CD8-positive, alpha-beta memory T cell (primary cell): ENCODE measurements at regions not wholly inside any gene's neighbourhood (a gene's known extent, or its start where the extent isn't known, plus 50 kb on each side); places are given as distances from the start of the nearest gene placed in this dataset.

Source experiments
- CTCF ChIA-PET: fragments of 350-600 bp; sonication (Branson Sonifier 250); formaldehyde crosslinking; loops from one replicate; lab custom pipeline; 2021; ENCODE audit warnings: antibody characterized with exemption; lab: Charles Lee
- POLR2A ChIA-PET: fragments of 350-600 bp; sonication (Branson Sonifier 250); formaldehyde crosslinking; loops from one replicate; lab custom pipeline; 2021; ENCODE audit warnings: antibody characterized with exemption; lab: Charles Lee
- DNase-seq, 5 donors: peaks; one replicate each; pipeline versions ENCODE4 v3.0.0 to v3.0.0-alpha.2; 2020 to 2022; ENCODE audit warnings: mixed read lengths in 1 of 5
- H3K27ac ChIP-seq: one replicate; pipeline ENCODE4 v1.7.0; 2013; ENCODE audit warnings: low read depth, mild to moderate bottlenecking, low read length, moderate library complexity
- H3K27me3 ChIP-seq: 2 replicates; pipeline ENCODE4 v1.7.0; 2013; ENCODE audit warnings: low read length, mild to moderate bottlenecking; ENCODE audit not compliant: insufficient read depth, poor library complexity, severe bottlenecking
- H3K36me3 ChIP-seq: 2 replicates; pipeline ENCODE4 v1.7.0; 2013; ENCODE audit warnings: mild to moderate bottlenecking, low read length, moderate library complexity; ENCODE audit not compliant: insufficient read depth
- H3K4me1 ChIP-seq: 2 replicates; pipeline ENCODE4 v1.7.0; 2013; ENCODE audit warnings: mild to moderate bottlenecking, low read length, moderate library complexity; ENCODE audit not compliant: insufficient read depth
- H3K4me3 ChIP-seq: 2 replicates; pipeline ENCODE4 v1.7.0; 2013; ENCODE audit warnings: mild to moderate bottlenecking, low read length
- H3K9me3 ChIP-seq: 2 replicates; pipeline ENCODE4 v1.7.0; 2013; ENCODE audit warnings: mild to moderate bottlenecking, low read length
- H3K27ac Mint-ChIP-seq, 8 donors: one replicate each; pipeline ENCODE4 v1.8.0; 2020 to 2021; ENCODE audit warnings: mixed read lengths in 8 of 8, mild to moderate bottlenecking in 6 of 8, inconsistent platforms in 3 of 8, moderate library complexity in 3 of 8
- H3K27me3 Mint-ChIP-seq, 2 donors: one replicate each; pipeline ENCODE4 v1.8.0; 2020 to 2021; ENCODE audit warnings: mixed read lengths in 2 of 2, mild to moderate bottlenecking in 1 of 2, moderate library complexity in 1 of 2
- H3K36me3 Mint-ChIP-seq, 3 donors: one replicate each; pipeline ENCODE4 v1.8.0; 2020 to 2021; ENCODE audit warnings: mixed read lengths in 3 of 3, inconsistent platforms in 1 of 3, mild to moderate bottlenecking in 1 of 3
- H3K4me1 Mint-ChIP-seq, 3 donors: one replicate each; pipeline ENCODE4 v1.8.0; 2020 to 2021; ENCODE audit warnings: mixed read lengths in 3 of 3, inconsistent platforms in 1 of 3, mild to moderate bottlenecking in 1 of 3
- H3K4me3 Mint-ChIP-seq, 7 donors: one replicate each; pipeline ENCODE4 v1.8.0; 2020 to 2021; ENCODE audit warnings: mixed read lengths in 7 of 7, mild to moderate bottlenecking in 6 of 7, moderate library complexity in 4 of 7, inconsistent platforms in 2 of 7
- H3K9me3 Mint-ChIP-seq, 5 donors: one replicate each; pipeline ENCODE4 v1.8.0; 2020 to 2022; ENCODE audit warnings: mixed read lengths in 5 of 5, mild to moderate bottlenecking in 3 of 5, moderate library complexity in 2 of 5, inconsistent platforms in 1 of 5

GRCh38 chr2:107582487-107582886 is 244.2 kb upstream of the RGPD4 start:
- no peak overlapping the region for H3K4me3 ChIP-seq
- ChIA-PET CTCF (no interaction called here), POLR2A (no interaction called here)
- DNase-seq = no peak
- H3K27me3 ChIP-seq = no peaks in the 10 kb centered on the region
- no peaks in the 10 kb centered on the region for H3K9me3 ChIP-seq
- H3K27ac ChIP-seq = no peak overlapping the region
- Mint-ChIP-seq H3K4me3 (no peak overlapping the region), H3K36me3 (peaks cover 0 to 1% (median 0%) of the 10 kb centered on the region in 3 donors), H3K4me1 (no peaks in the 10 kb centered on the region), H3K27ac (no peak overlapping the region), H3K9me3 (peaks cover 0 to 14% (median 2%) of the 10 kb centered on the region in 5 donors), H3K27me3 (no peaks in the 10 kb centered on the region)
- no peaks in the 10 kb centered on the region for H3K4me1 ChIP-seq
- H3K36me3 ChIP-seq = no peaks in the 10 kb centered on the region

GRCh38 chr2:107584577-107584976 is 242.1 kb upstream of the RGPD4 start:
- no peaks in the 10 kb centered on the region for H3K27me3 Mint-ChIP-seq
- ChIA-PET POLR2A (no interaction called here), CTCF (no interaction called here)
- no peak overlapping the region for H3K27ac Mint-ChIP-seq
- H3K4me1 Mint-ChIP-seq = no peaks in the 10 kb centered on the region
- no peak overlapping the region for H3K4me3 ChIP-seq
- H3K4me3 Mint-ChIP-seq = no peak overlapping the region
- peaks cover 0 to 9% (median 2%) of the 10 kb centered on the region in 5 donors for H3K9me3 Mint-ChIP-seq
- H3K36me3 ChIP-seq = no peaks in the 10 kb centered on the region
- DNase-seq = no peak
- no peaks in the 10 kb centered on the region for H3K4me1 ChIP-seq
- no peak overlapping the region for H3K27ac ChIP-seq
- H3K27me3 ChIP-seq = no peaks in the 10 kb centered on the region
- no peaks in the 10 kb centered on the region for H3K9me3 ChIP-seq
- H3K36me3 Mint-ChIP-seq = peaks cover 0 to 1% (median 0%) of the 10 kb centered on the region in 3 donors

- DNase-seq = no peak
- Histone ChIP-seq H3K9me3 (no peaks in the 10 kb centered on the region), H3K4me1 (no peaks in the 10 kb centered on the region), H3K4me3 (no peak overlapping the region), H3K27ac (no peak overlapping the region), H3K36me3 (no peaks in the 10 kb centered on the region), H3K27me3 (no peaks in the 10 kb centered on the region)
- H3K4me3 Mint-ChIP-seq = no peak overlapping the region
- ChIA-PET POLR2A (no interaction called here), CTCF (no interaction called here)
- H3K36me3 Mint-ChIP-seq = peaks cover 0 to 1% (median 0%) of the 10 kb centered on the region in 3 donors
- H3K9me3 Mint-ChIP-seq = peaks cover 0 to 8% (median 6%) of the 10 kb centered on the region in 5 donors
- H3K4me1 Mint-ChIP-seq = no peaks in the 10 kb centered on the region
- no peak overlapping the region for H3K27ac Mint-ChIP-seq
- H3K27me3 Mint-ChIP-seq = no peaks in the 10 kb centered on the region
These were observed 240.8 kb upstream of the RGPD4 start for GRCh38 chr2:107585851-107586250.

- Mint-ChIP-seq H3K27ac (no peak overlapping the region), H3K9me3 (peaks cover 0 to 6% (median 4%) of the 10 kb centered on the region in 5 donors), H3K4me3 (no peak overlapping the region), H3K36me3 (no peaks in the 10 kb centered on the region), H3K4me1 (no peaks in the 10 kb centered on the region), H3K27me3 (no peaks in the 10 kb centered on the region)
- CTCF ChIA-PET = no interaction called here
- H3K27me3 ChIP-seq = no peaks in the 10 kb centered on the region
- no peaks in the 10 kb centered on the region for H3K9me3 ChIP-seq
- no peaks in the 10 kb centered on the region for H3K4me1 ChIP-seq
- H3K4me3 ChIP-seq = no peak overlapping the region
- H3K36me3 ChIP-seq = no peaks in the 10 kb centered on the region
- no peak for DNase-seq
- POLR2A ChIA-PET = no interaction called here
- no peak overlapping the region for H3K27ac ChIP-seq
These were observed 238.5 kb upstream of the RGPD4 start for GRCh38 chr2:107588181-107588580.

- H3K4me3 ChIP-seq = no peak overlapping the region
- H3K27me3 ChIP-seq = no peaks in the 10 kb centered on the region
- no peaks in the 10 kb centered on the region for H3K4me1 ChIP-seq
- H3K4me1 Mint-ChIP-seq = no peaks in the 10 kb centered on the region
- no peaks in the 10 kb centered on the region for H3K27me3 Mint-ChIP-seq
- no peaks in the 10 kb centered on the region for H3K36me3 Mint-ChIP-seq
- no peaks in the 10 kb centered on the region for H3K36me3 ChIP-seq
- H3K4me3 Mint-ChIP-seq = no peak overlapping the region
- no peak overlapping the region for H3K27ac ChIP-seq
- H3K27ac Mint-ChIP-seq = no peak overlapping the region
- ChIA-PET CTCF (no interaction called here), POLR2A (no interaction called here)
- no peaks in the 10 kb centered on the region for H3K9me3 ChIP-seq
- no peak for DNase-seq
- peaks cover 2 to 6% (median 4%) of the 10 kb centered on the region in 5 donors for H3K9me3 Mint-ChIP-seq
These were observed 237.6 kb upstream of the RGPD4 start for GRCh38 chr2:107589079-107589491.

GRCh38 chr2:107591561-107592279 is 235.0 kb upstream of the RGPD4 start:
- H3K9me3 ChIP-seq = no peaks in the 10 kb centered on the region
- Mint-ChIP-seq H3K36me3 (no peaks in the 10 kb centered on the region), H3K4me3 (no peak overlapping the region), H3K9me3 (peaks cover 0 to 4% (median 2%) of the 10 kb centered on the region in 5 donors), H3K27ac (no peak overlapping the region), H3K27me3 (no peaks in the 10 kb centered on the region), H3K4me1 (no peaks in the 10 kb centered on the region)
- POLR2A ChIA-PET = no interaction called here
- H3K4me1 ChIP-seq = no peaks in the 10 kb centered on the region
- no peak for DNase-seq
- no peak overlapping the region for H3K27ac ChIP-seq
- CTCF ChIA-PET = no interaction called here
- no peaks in the 10 kb centered on the region for H3K36me3 ChIP-seq
- H3K4me3 ChIP-seq = no peak overlapping the region
- no peaks in the 10 kb centered on the region for H3K27me3 ChIP-seq

- Histone ChIP-seq H3K27me3 (no peaks in the 10 kb centered on the region), H3K9me3 (no peaks in the 10 kb centered on the region), H3K4me3 (no peak overlapping the region), H3K27ac (no peak overlapping the region), H3K36me3 (no peaks in the 10 kb centered on the region), H3K4me1 (no peaks in the 10 kb centered on the region)
- Mint-ChIP-seq H3K9me3 (peaks cover 0 to 4% (median 2%) of the 10 kb centered on the region in 5 donors), H3K27me3 (no peaks in the 10 kb centered on the region), H3K4me1 (no peaks in the 10 kb centered on the region), H3K36me3 (no peaks in the 10 kb centered on the region), H3K4me3 (no peak overlapping the region), H3K27ac (no peak overlapping the region)
- POLR2A ChIA-PET = no interaction called here
- DNase-seq = no peak
- CTCF ChIA-PET = no interaction called here
These were observed 234.4 kb upstream of the RGPD4 start for GRCh38 chr2:107592280-107592624.

- no peaks in the 10 kb centered on the region for H3K4me1 ChIP-seq
These were observed 231.4 kb upstream of the RGPD4 start for GRCh38 chr2:107595285-107595684.

More at GRCh38 chr2:107595285-107595684, 231.4 kb upstream of the RGPD4 start:
- POLR2A ChIA-PET = no interaction called here
- Histone ChIP-seq H3K4me3 (no peak overlapping the region), H3K27me3 (no peaks in the 10 kb centered on the region), H3K9me3 (no peaks in the 10 kb centered on the region), H3K36me3 (no peaks in the 10 kb centered on the region), H3K27ac (no peak overlapping the region)
- Mint-ChIP-seq H3K4me3 (no peak overlapping the region), H3K4me1 (no peaks in the 10 kb centered on the region), H3K27me3 (no peaks in the 10 kb centered on the region), H3K9me3 (peaks cover 0 to 4% (median 2%) of the 10 kb centered on the region in 5 donors), H3K27ac (no peak overlapping the region), H3K36me3 (no peaks in the 10 kb centered on the region)
- CTCF ChIA-PET = no interaction called here
- no peak for DNase-seq
